Upper lobe of left lung (tissue), 4 donors: ENCODE measurements at regions not wholly inside any gene's neighbourhood (a gene's known extent, or its start where the extent isn't known, plus 50 kb on each side); places are given as distances from the start of the nearest gene placed in this dataset.

Experiments used
- CTCF ChIP-seq, 6 experiments: fragments of 450-650 bp in 4 of 6; fragments of 200-600 bp in 2 of 6; sonication (generic) in 2 of 6; IDR thresholded peaks; one replicate each; pipeline ENCODE4 v1.5.1; 2016 to 2019; ENCODE audit warnings: antibody characterized with exemption in 6 of 6
- EP300 ChIP-seq, 4 donors: sonication (generic); formaldehyde crosslinking; IDR thresholded peaks; one replicate each; pipeline ENCODE4 v1.5.1; 2017; ENCODE audit warnings: antibody characterized with exemption in 4 of 4, control low read depth in 2 of 4
- POLR2A ChIP-seq, 4 donors: fragments of 450-650 bp; IDR thresholded peaks; one replicate each; pipeline ENCODE4 v1.5.1; 2016 to 2017; ENCODE audit warnings: antibody characterized with exemption in 4 of 4, mild to moderate bottlenecking in 2 of 4
- POLR2AphosphoS5 ChIP-seq, 2 donors: sonication (generic); formaldehyde crosslinking; IDR thresholded peaks; one replicate each; pipeline ENCODE4 v1.5.1; 2017; ENCODE audit warnings: antibody characterized with exemption in 2 of 2

GRCh38 chr6:22091424-22091948, 205.3 kb downstream of the PRL start:
- TF ChIP-seq CTCF (IDR thresholded peaks at IDR 0.05) (no peak), POLR2A (IDR thresholded peaks at IDR 0.05) (no peak), POLR2AphosphoS5 (IDR thresholded peaks at IDR 0.05) (no peak), EP300 (IDR thresholded peaks at IDR 0.05) (no peak)
